RPMI7951 (cell line): ENCODE measurements at regions not wholly inside any gene's neighbourhood (a gene's known extent, or its start where the extent isn't known, plus 50 kb on each side); places are given as distances from the start of the nearest gene placed in this dataset.

ENCODE experiments used
- DNase-seq: peaks from one replicate; pipeline ENCODE4 v3.0.0-alpha.2; 2012; ENCODE audit warnings: low read depth

- peak; percentile 22 for DNase-seq
Observed at GRCh38 chr3:153072856-153073255, 89.2 kb upstream of the RAP2B start.

GRCh38 chr3:153073636-153074035 is 88.4 kb upstream of the RAP2B start:
- no peak for DNase-seq

DNA sequence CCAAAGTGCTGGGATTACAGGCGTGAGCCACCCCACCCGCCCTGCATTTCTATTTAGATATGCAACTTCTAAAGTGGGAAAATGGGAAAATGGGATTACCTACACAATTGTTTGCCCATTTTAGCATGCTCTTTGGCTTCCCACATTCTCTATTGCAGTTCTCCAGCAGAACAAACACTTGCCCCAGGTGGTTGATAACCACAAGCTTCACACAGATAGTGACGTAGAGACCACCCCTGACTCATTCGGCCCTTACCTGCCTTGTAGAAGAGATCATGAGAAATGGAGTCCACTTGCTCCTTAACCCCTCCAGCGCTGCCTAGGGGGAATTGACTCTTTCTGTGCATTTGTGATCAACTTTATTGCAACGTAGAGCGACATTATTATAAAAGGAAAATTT is 83.2 kb upstream of the RAP2B start:
- no peak for DNase-seq

DNA sequence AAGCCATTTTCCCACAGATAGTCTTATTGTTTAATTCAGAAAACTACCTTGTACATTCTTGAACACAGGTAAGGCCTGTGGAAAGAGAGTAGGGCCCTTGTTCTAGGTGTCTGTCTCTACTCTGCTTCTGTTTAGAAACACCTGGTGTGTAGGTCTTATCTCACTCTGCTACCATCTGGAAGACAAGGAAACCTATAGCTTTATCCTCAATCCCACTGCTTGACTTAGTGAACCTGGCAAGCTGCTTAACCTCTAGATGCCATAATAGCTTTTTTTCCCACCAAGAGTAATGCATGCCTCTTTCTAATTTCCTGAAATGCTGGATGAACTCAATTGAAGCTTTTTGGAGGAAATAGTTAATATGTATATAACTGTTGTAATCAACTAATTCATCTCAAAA is 82.6 kb upstream of the RAP2B start:
- no peak for DNase-seq

- DNase-seq = no peak
Observed at GRCh38 chr3:153080778-153081240, 81.2 kb upstream of the RAP2B start.

DNA sequence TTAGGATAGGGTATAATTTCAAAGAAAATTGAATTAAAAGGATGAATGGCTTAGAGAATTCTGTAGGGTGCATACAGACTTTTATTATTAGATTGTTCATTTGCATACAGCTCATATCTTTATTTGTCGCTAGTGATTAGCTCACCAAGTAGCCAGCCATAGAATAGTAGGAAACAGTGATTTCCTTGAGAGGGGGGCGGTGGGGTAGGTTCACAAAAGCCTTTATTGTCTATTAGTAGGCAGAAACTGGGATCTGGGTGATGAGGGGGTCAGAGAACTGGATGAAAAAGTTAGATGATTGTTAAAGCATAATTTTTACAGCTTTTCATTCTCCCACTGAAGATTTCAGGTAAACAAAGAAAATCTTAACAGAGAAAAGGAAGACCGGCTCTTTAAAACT is 77.6 kb upstream of the RAP2B start:
- no peak for DNase-seq

- peak; percentile 81 for DNase-seq
Observed at GRCh38 chr3:153087595-153088566, 74.1 kb upstream of the RAP2B start.

GRCh38 chr3:153089620-153090019 is 72.4 kb upstream of the RAP2B start:
- no peak for DNase-seq

DNA sequence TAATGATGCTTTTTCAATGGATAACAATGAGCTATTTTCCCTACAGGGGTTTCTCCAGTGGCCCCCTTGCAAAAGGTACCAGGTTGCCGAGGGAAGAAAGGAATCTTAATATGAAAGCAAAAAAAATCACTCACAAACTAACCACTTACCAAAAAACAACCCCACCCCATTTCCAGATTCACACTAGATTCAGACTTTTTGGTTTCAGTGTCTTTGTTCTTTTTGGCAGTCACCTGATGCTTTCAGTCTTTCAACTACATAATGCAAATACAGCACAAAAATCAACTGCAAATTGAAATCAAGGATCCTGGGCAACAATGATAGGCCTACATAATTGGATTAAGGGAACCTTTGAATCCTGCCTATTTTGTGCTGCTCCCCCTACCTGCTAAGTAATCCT is 71.1 kb upstream of the RAP2B start:
- DNase-seq = no peak

DNA sequence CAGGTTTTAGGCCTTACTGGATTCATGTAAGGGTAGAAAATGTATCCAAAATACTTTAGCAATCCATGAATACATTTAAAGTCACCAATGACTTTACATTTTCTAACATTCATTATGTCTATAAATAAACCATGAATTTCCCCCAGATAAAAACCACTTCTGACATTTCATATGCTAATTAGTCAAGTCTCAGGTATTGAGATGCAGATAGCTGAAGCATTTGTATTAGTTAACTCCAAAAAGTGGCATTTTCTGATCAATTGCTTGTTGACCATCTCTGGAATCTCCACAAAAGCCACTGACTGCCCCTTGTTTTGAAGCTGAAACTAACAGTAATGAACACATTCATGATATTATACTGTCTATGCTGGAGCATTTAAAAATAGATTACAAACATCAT is 68.4 kb upstream of the RAP2B start:
- no peak for DNase-seq

DNA sequence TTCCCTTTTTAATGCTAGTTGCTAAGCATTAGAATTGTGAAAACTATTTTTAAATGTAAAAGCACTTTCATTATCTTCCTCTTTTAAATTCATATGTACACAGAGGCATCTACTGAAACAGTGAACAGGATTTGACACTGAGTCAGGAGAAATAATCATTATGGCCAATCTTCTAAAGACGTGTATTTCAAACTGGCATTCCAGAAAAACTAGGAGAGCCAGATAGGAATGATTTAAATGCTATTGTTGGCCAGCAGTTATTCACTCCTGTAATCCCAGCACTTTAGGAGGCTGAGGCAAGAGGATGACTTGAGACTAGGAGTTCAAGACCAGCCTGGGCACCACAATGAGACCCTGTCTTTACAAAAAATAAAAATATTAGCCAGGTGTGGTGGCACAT is 67.6 kb upstream of the RAP2B start:
- no peak for DNase-seq

DNA sequence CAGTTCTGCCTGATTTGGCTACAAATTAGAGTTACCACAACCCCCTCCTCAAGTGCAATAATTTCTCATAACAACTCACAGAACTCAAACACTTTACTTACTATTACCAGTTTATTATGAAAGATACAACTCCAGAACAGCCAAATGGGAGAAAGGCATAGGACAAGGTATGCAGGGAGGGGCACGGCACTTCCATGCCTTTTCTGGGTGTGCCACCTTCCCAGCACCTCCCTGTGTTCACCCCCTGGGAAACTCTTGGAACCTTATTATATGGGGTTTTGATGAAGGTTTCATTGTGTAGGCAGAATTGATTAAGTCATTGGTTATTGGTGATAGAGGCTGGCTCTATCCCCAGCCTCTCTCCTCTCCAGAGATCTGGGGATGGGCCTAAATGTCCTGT is 66.6 kb upstream of the RAP2B start:
- no peak for DNase-seq

DNA sequence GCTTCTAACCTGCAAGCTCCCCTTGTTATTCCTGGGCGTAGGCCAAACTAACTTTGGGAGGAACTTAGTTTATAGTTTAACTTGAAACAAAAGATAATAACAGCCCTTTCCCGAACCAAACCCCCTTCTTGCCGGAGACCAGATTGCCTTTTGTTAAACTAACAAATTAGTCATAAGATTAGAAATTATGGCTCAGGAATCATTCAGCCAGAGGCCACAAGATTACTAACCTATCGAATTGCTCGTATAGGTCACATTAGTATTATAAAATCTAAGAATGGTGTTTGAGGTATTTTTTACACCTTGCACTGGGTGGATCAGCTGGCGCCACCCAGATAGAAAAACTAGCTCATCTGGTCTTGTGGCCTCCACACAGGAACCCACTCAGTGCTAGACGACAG is 65.3 kb upstream of the RAP2B start:
- no peak for DNase-seq

DNA sequence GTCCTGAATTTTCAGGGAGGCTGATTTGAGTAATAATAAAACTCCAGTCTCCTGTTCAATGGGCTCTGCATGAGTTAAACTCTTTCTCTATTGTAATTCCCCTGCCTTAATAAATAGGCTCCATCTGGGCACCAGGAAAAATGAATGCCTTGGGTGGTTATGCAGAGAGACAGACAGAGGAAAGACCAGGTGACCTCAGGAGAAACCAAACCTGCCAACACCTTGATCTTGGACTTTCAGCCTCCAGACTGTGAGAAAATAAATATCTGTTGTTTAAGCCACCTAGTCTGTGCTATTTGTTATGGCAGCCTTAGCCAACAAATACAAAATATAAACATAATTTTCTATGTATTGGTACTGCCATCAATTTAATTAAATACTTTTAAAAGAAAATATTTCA is 64.8 kb upstream of the RAP2B start:
- DNase-seq = no peak

GRCh38 chr3:153099131-153099530 is 62.9 kb upstream of the RAP2B start:
- DNase-seq = no peak

- DNase-seq = no peak
Observed at GRCh38 chr3:153103406-153103945, 58.5 kb upstream of the RAP2B start.

- no peak for DNase-seq
Observed at GRCh38 chr3:153110041-153110440, 52.0 kb upstream of the RAP2B start.

DNA sequence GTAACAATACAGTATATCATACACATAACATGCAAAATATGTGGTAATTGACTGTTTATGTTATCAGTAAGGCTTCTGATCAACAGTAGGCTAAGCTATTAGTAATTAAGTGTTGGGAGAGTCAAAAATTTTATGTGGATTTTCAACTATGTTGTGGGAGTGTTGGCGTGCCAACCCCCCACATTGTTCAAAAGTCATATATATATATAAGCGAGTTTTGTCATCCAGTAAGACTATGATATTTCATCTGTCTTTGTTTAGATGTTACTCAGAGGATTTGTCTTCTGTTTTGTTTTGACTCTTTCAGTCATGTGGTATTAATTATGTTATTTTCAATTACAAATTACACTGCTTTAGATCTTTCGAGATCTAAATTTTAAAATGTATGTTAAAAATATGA is 51.0 kb upstream of the RAP2B start:
- no peak for DNase-seq
